ENCODE measurements at regions not wholly inside any gene's neighbourhood (a gene's known extent, or its start where the extent isn't known, plus 50 kb on each side); places are given as distances from the start of the nearest gene placed in this dataset.

DNA sequence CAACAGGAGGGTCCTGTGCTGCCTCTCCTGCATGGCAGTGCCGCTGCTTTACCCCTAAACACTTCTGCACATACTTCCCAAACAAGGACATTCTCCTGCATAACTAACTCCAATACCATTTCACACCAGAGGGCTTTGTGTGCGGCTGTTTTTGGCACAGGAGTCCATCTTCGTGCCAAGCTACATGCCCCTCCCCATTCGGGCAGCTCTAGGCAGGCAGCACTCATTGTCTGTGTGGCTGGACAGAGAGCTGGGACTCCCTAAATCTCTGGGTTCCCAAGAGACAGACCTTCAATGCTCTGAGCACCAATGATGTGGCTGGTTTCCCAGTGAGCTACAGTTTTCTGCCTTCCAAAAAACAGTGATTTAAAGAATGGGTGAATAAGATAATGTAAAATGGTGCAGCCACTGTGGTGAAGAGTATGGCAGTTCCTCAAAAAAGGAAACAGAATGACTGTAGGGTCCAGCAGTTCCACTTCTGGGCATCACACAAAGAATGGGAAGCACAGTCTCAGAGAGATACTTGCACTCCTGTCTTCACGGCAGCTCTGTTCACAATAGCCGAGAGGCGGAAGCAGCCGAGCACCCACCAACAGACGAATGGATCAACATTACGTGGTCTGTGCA is 80.3 kb upstream of the DUSP22 start:
- TF ChIP-seq CTCF (IDR thresholded peaks at IDR 0.05; ENCODE audit: insufficient read depth, low read depth, low read length) = no peak
- no peak for DNase-seq (ENCODE audit: low read depth)
- H3K4me3 ChIP-seq (ENCODE audit: low read depth, low read length) = no peak overlapping the region

DNA sequence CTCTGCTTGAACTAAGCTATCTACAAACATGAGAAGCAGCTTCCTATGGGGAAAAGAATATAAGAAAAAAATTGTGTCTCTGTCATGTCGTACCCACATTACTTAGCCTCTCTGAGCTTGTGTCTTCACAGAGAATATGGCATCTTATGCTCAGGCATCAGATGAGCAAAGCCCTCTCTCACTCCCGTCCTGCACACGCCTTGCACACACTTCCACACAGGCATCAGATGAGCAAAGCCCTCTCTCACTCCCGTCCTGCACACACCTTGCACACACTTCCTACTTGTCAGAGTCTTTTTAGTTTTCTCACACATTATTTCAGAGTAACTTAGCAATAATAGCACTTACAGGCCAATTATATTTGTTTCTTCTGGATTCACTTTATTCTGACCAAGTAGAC is 79.0 kb upstream of the DUSP22 start:
- H3K4me3 ChIP-seq (ENCODE audit: low read depth, low read length) = no peak overlapping the region
- no peak for DNase-seq (ENCODE audit: low read depth)
- no peak for TF ChIP-seq CTCF (IDR thresholded peaks at IDR 0.05; ENCODE audit: insufficient read depth, low read depth, low read length)

- DNase-seq (ENCODE audit: low read depth) = no peak
Observed at GRCh38 chr6:214428-214827, 77.9 kb upstream of the DUSP22 start.

GRCh38 chr6:215335-216034 is 76.8 kb upstream of the DUSP22 start:
- DNase-seq (ENCODE audit: low read depth) = no peak
- no peak overlapping the region for H3K4me3 ChIP-seq (ENCODE audit: low read depth, low read length)
- TF ChIP-seq CTCF (IDR thresholded peaks at IDR 0.05; ENCODE audit: insufficient read depth, low read depth, low read length) = no peak

More at GRCh38 chr6:214428-214827, 77.9 kb upstream of the DUSP22 start:
- no peak overlapping the region for H3K4me3 ChIP-seq (ENCODE audit: low read depth, low read length)
- no peak for TF ChIP-seq CTCF (IDR thresholded peaks at IDR 0.05; ENCODE audit: insufficient read depth, low read depth, low read length)

- no peak for DNase-seq (ENCODE audit: low read depth)
- no peak overlapping the region for H3K4me3 ChIP-seq (ENCODE audit: low read depth, low read length)
- peak; percentile 41 for TF ChIP-seq CTCF (IDR thresholded peaks at IDR 0.05; ENCODE audit: insufficient read depth, low read depth, low read length)
Observed at GRCh38 chr6:217048-217659, 75.1 kb upstream of the DUSP22 start.

GRCh38 chr6:218153-219018 is 73.9 kb upstream of the DUSP22 start:
- DNase-seq (ENCODE audit: low read depth) = no peak
- no peak overlapping the region for H3K4me3 ChIP-seq (ENCODE audit: low read depth, low read length)
- TF ChIP-seq CTCF (IDR thresholded peaks at IDR 0.05; ENCODE audit: insufficient read depth, low read depth, low read length) = no peak
